Astrocyte of the spinal cord (primary cell): ENCODE measurements at regions not wholly inside any gene's neighbourhood (a gene's known extent, or its start where the extent isn't known, plus 50 kb on each side); places are given as distances from the start of the nearest gene placed in this dataset.

Experiments used
- DNase-seq: peaks from one replicate; pipeline ENCODE4 v3.0.0; 2011; ENCODE audit warnings: low read depth, low spot score
- H3K4me3 ChIP-seq: 2 replicates; pipeline ENCODE4 v1.5.1; 2011; ENCODE audit warnings: low read depth, mild to moderate bottlenecking, low read length, moderate library complexity
- CTCF ChIP-seq: IDR thresholded peaks from 2 replicates; pipeline ENCODE4 v1.5.1; 2012; ENCODE audit warnings: low read depth, mild to moderate bottlenecking, low read length, inconsistent platforms
- in situ Hi-C: cut with HindIII; loops from 2 replicates; pipeline ENCODE4 v1.10.0; 2017; ENCODE audit warnings: low sequenced_read_pairs

GRCh38 chr6:164266851-164267250 lies 852.3 kb downstream of the QKI start:
- in situ Hi-C loops: no loop called here
- TF ChIP-seq CTCF: no peak
- DNase-seq: no peak
- H3K4me3 ChIP-seq: no peak overlapping the region

GRCh38 chr6:164262348-164262747 lies 847.8 kb downstream of the QKI start:
- TF ChIP-seq CTCF: no peak
- no peak overlapping the region for H3K4me3 ChIP-seq
- no peak for DNase-seq
- in situ Hi-C loops: no loop called here

- no peak for TF ChIP-seq CTCF
- H3K4me3 ChIP-seq: no peak overlapping the region
- in situ Hi-C loops: no loop called here
Measured at GRCh38 chr6:164258421-164258820, 843.9 kb downstream of the QKI start.

GRCh38 chr6:164252948-164253347 lies 838.4 kb downstream of the QKI start:
- no peak overlapping the region for H3K4me3 ChIP-seq
- TF ChIP-seq CTCF: no peak
- DNase-seq: no peak
- in situ Hi-C loops: no loop called here

More at GRCh38 chr6:164258421-164258820, 843.9 kb downstream of the QKI start:
- no peak for DNase-seq

- in situ Hi-C loops: no loop called here
- no peak for DNase-seq
- H3K4me3 ChIP-seq: no peak overlapping the region
- TF ChIP-seq CTCF: no peak
Measured at GRCh38 chr6:164252291-164252690, 837.8 kb downstream of the QKI start.

GRCh38 chr6:164247106-164247505 lies 832.6 kb downstream of the QKI start:
- no peak for TF ChIP-seq CTCF

GRCh38 chr6:164246082-164246481 lies 831.6 kb downstream of the QKI start:
- in situ Hi-C loops: no loop called here
- TF ChIP-seq CTCF: no peak
- DNase-seq: no peak
- H3K4me3 ChIP-seq: no peak overlapping the region

More at GRCh38 chr6:164247106-164247505, 832.6 kb downstream of the QKI start:
- in situ Hi-C loops: no loop called here
- no peak overlapping the region for H3K4me3 ChIP-seq
- DNase-seq: peak; percentile 64
